ENCODE measurements at regions not wholly inside any gene's neighbourhood (a gene's known extent, or its start where the extent isn't known, plus 50 kb on each side); places are given as distances from the start of the nearest gene placed in this dataset.

- TF ChIP-seq MAX (IDR thresholded peaks at IDR 0.05): no peak
- TF ChIP-seq RAD21 (IDR thresholded peaks at IDR 0.05; ENCODE audit: low read depth): no peak
- TF ChIP-seq YY1 (IDR thresholded peaks at IDR 0.05; ENCODE audit: low read depth): no peak
- TF ChIP-seq TAF1 (IDR thresholded peaks at IDR 0.05; ENCODE audit: low read depth): no peak
- TF ChIP-seq EP300 (IDR thresholded peaks at IDR 0.05; ENCODE audit: borderline replicate concordance): no peak
- TF ChIP-seq CREB1 (IDR thresholded peaks at IDR 0.05; ENCODE audit: low read depth): no peak
- no peak for TF ChIP-seq CEBPB (IDR thresholded peaks at IDR 0.05)
- TF ChIP-seq REST (IDR thresholded peaks at IDR 0.05; ENCODE audit: low read depth): no peak
- no peak for TF ChIP-seq TCF12 (IDR thresholded peaks at IDR 0.05; ENCODE audit: low read depth)
- TF ChIP-seq NFIC (IDR thresholded peaks at IDR 0.05): no peak
- no peak for TF ChIP-seq EGR1 (IDR thresholded peaks at IDR 0.05)
Measured at GRCh38 chr4:30511751-30512150, 208.4 kb upstream of the PCDH7 start.

Data from Ishikawa (cell line).